IMR-90 (cell line): ENCODE measurements at regions not wholly inside any gene's neighbourhood (a gene's known extent, or its start where the extent isn't known, plus 50 kb on each side); places are given as distances from the start of the nearest gene placed in this dataset.

Experiments
- ATAC-seq: fragments of 200-7000 bp; cut with Tn5 transposase; 2 replicates; pipeline ENCODE4 v1.9.1; 2020; ENCODE audit warnings: low read depth, mild to moderate bottlenecking, moderate library complexity
- BruUV-seq: library from RNA; stranded (reverse); fragments of 400-500 nt; replicated peaks from 2 replicates; lab custom pipeline; 2021; lab: Mats Ljungman, UMichigan
- CTCF ChIA-PET: fragments of 300-600 bp; formaldehyde crosslinking; extraction: SDS; loops from one replicate; lab custom pipeline; 2021; ENCODE audit warnings: antibody characterized with exemption; lab: Yijun Ruan, JAX
- POLR2A ChIA-PET: fragments of 300-600 bp; sonication (Branson Sonifier 250); formaldehyde crosslinking; loops from one replicate; lab custom pipeline; 2022; ENCODE audit warnings: antibody characterized with exemption; ENCODE audit not compliant: unreplicated experiment; lab: Charles Lee
- DNase-seq: peaks from one replicate; pipeline ENCODE4 v3.0.0; 2013
- H2AFZ ChIP-seq: replicated peaks from 2 replicates; pipeline ENCODE3; 2013; ENCODE audit warnings: low read length, mild to moderate bottlenecking; ENCODE audit not compliant: poor library complexity
- H2AK5ac ChIP-seq: 2 replicates; pipeline ENCODE4 v1.6.1; 2013; ENCODE audit warnings: low read depth, low read length, inconsistent platforms
- H2AK9ac ChIP-seq: replicated peaks from 2 replicates; pipeline ENCODE3; 2013; ENCODE audit warnings: mild to moderate bottlenecking, low read depth, low read length, moderate library complexity; ENCODE audit not compliant: poor library complexity
- H2BK120ac ChIP-seq: 2 replicates; pipeline ENCODE4 v1.6.1; 2013; ENCODE audit warnings: low read depth, low read length, inconsistent platforms
- H2BK15ac ChIP-seq: 3 replicates; pipeline ENCODE4 v1.6.1; 2013; ENCODE audit warnings: low read depth, low read length, inconsistent platforms
- H2BK20ac ChIP-seq: 2 replicates; pipeline ENCODE4 v1.6.1; 2013; ENCODE audit warnings: low read depth, mild to moderate bottlenecking, inconsistent platforms, low read length, moderate library complexity
- H2BK5ac ChIP-seq: 2 replicates; pipeline ENCODE4 v1.6.1; 2013; ENCODE audit warnings: mild to moderate bottlenecking, low read depth, low read length, inconsistent platforms; ENCODE audit not compliant: poor library complexity, severe bottlenecking
- H3K14ac ChIP-seq: replicated peaks from 2 replicates; pipeline ENCODE4 v1.6.1; 2013; ENCODE audit warnings: low read depth, low read length, inconsistent platforms
- H3K18ac ChIP-seq: 2 replicates; pipeline ENCODE4 v1.6.1; 2013; ENCODE audit warnings: low read depth, low read length, control low read depth
- H3K23ac ChIP-seq: 2 replicates; pipeline ENCODE4 v1.6.1; 2013; ENCODE audit warnings: low read depth, low read length, inconsistent platforms
- H3K27ac ChIP-seq: 2 replicates; pipeline ENCODE4 v1.5.1; 2013; ENCODE audit warnings: mild to moderate bottlenecking, control low read depth, low read length; ENCODE audit not compliant: insufficient read depth
- H3K27me3 ChIP-seq: 2 replicates; pipeline ENCODE4 v1.6.1; 2013; ENCODE audit warnings: low read length; ENCODE audit not compliant: control insufficient read depth, insufficient read depth
- H3K36me3 ChIP-seq: 2 replicates; pipeline ENCODE4 v1.6.1; 2013; ENCODE audit warnings: low read length, mixed read lengths; ENCODE audit not compliant: control insufficient read depth, insufficient read depth
- H3K4ac ChIP-seq: 2 replicates; pipeline ENCODE4 v1.6.1; 2013; ENCODE audit warnings: low read depth, low read length, inconsistent platforms
- H3K4me1 ChIP-seq: 2 replicates; pipeline ENCODE4 v1.6.1; 2013; ENCODE audit warnings: low read length, mixed read lengths; ENCODE audit not compliant: control insufficient read depth, insufficient read depth
- H3K4me2 ChIP-seq: 2 replicates; pipeline ENCODE4 v1.6.1; 2013; ENCODE audit warnings: low read depth, mild to moderate bottlenecking, control low read depth, low read length, moderate library complexity
- H3K4me3 ChIP-seq: 2 replicates; pipeline ENCODE4 v1.5.1; 2013; ENCODE audit warnings: low read depth, mild to moderate bottlenecking, control low read depth, low read length, moderate library complexity; ENCODE audit not compliant: insufficient read depth
- H3K56ac ChIP-seq: 2 replicates; pipeline ENCODE4 v1.6.1; 2013; ENCODE audit warnings: low read length, inconsistent platforms; ENCODE audit not compliant: insufficient read depth; ENCODE audit errors: extremely low read depth
- H3K79me1 ChIP-seq, 2 experiments: 2 replicates each; pipeline ENCODE4 v1.6.1; 2013; ENCODE audit warnings: low read length in 2 of 2, inconsistent platforms in 1 of 2, low read depth in 1 of 2
- H3K9ac ChIP-seq: 2 replicates; pipeline ENCODE4 v1.6.1; 2013; ENCODE audit warnings: low read depth, low read length, control low read depth
- H3K9me1 ChIP-seq: 2 replicates; pipeline ENCODE4 v1.6.1; 2013; ENCODE audit warnings: low read length, inconsistent platforms; ENCODE audit not compliant: insufficient read depth
- H3K9me3 ChIP-seq: 2 replicates; pipeline ENCODE4 v1.6.1; 2013; ENCODE audit warnings: low read length; ENCODE audit not compliant: control insufficient read depth, insufficient read depth
- H4K20me1 ChIP-seq: 2 replicates; pipeline ENCODE4 v1.6.1; 2013; ENCODE audit warnings: low read length, inconsistent platforms; ENCODE audit not compliant: insufficient read depth
- H4K5ac ChIP-seq: 2 replicates; pipeline ENCODE4 v1.6.1; 2013; ENCODE audit warnings: mild to moderate bottlenecking, low read depth, low read length, control low read depth
- H4K8ac ChIP-seq, 2 experiments: 2 replicates each; pipeline ENCODE4 v1.6.1; 2013; ENCODE audit warnings: low read depth in 2 of 2, low read length in 2 of 2, control low read depth in 1 of 2, inconsistent platforms in 1 of 2
- H4K91ac ChIP-seq: 2 replicates; pipeline ENCODE4 v1.6.1; 2013; ENCODE audit warnings: low read depth, low read length, inconsistent platforms; ENCODE audit not compliant: insufficient read depth
- CEBPB ChIP-seq: IDR thresholded peaks from 2 replicates; pipeline ENCODE4 v1.6.1; 2012; ENCODE audit warnings: low read depth, low read length, improper control_type of control experiment
- FOS ChIP-seq: fragments of 150-350 bp; IDR thresholded peaks from 2 replicates; pipeline ENCODE4 v1.6.1; 2016; ENCODE audit warnings: low read depth, low read length
- POLR2A ChIP-seq: IDR thresholded peaks from 2 replicates; pipeline ENCODE4 v1.6.1; 2012; ENCODE audit warnings: mild to moderate bottlenecking, low read depth, low read length
- RFX5 ChIP-seq: IDR thresholded peaks from 2 replicates; pipeline ENCODE4 v1.8.0; 2012; ENCODE audit warnings: low read depth, mild to moderate bottlenecking, low read length, moderate library complexity
- SMC3 ChIP-seq: fragments of 150-350 bp; IDR thresholded peaks from 2 replicates; pipeline ENCODE4 v1.6.1; 2016; ENCODE audit warnings: low read depth, mild to moderate bottlenecking, antibody characterized with exemption, low read length, moderate library complexity
- WGBS, 2 experiments: methylation state at CpG; one replicate each; pipeline versions ENCODE4 v1.1.5 to v1.1.7; 2013; ENCODE audit warnings: missing lambda C conversion rate in 2 of 2; ENCODE audit not compliant: insufficient read length in 1 of 2; ENCODE audit errors: extremely low coverage in 2 of 2; 5-methylcytosine and 5-hydroxymethylcytosine counted together
- dilution Hi-C: fragments of 300-500 bp; cut with HindIII; formaldehyde crosslinking; loops from one replicate; pipeline ENCODE4 v1.14.3; 2018; ENCODE audit warnings: low sequenced_read_pairs; ENCODE audit not compliant: unreplicated experiment
- in situ Hi-C: fragments of 300-500 bp; cut with MboI; formaldehyde crosslinking; loops from 3 replicates; pipeline ENCODE4 v1.14.3; 2019; ENCODE audit warnings: low sequenced_read_pairs, inconsistent platforms, mixed read lengths
- intact Hi-C: fragments of 100-400 bp; cut with micrococcal nuclease; formaldehyde crosslinking; loops from 2 replicates; pipeline ENCODE4 v1.10.0; 2022
- TF ChIP-seq, protein P1 (sequence below): fragments of 150-350 bp; IDR thresholded peaks from 2 replicates; pipeline ENCODE4 v1.6.1; 2016; ENCODE audit warnings: low read depth, mild to moderate bottlenecking, low read length, moderate library complexity, borderline replicate concordance

DNA sequence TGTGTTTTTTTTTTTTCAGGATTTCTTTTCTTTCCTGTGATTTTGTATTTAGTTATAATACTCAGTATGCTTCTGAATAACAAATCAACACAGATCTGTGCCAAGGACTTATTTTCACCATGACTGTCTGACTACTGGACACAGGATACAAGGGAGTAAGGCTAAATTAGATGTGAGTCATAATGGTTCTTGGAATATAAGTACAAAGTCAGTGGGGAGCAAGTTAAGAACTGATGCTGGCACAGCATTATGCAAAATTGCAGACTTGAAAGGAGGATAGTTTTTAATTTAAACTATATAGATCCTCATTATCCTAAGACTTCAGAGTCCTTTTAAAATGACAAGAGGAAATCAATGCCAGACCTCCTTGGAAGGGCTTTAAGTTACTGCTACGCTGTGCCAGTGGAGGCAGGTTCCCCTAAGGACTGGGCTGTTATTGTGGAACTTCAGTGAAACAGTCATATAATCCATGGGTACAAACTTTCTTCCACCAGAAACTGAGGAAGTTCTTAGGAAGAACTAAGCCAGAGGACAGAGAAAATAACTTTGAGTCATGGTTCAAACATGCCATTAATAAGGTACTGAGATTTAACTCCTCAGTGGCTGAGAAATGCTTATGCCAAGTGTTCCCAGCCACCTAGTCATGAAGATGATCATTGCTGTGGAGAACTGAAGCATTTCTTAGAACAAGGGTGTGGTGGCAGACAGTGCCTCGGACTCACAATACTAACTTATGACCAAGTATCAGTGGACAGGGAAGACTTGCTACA, 531.2 kb downstream of the HTR7 start:
- Histone ChIP-seq H3K9me3 (no peaks in the 10 kb centered on the region), H3K27me3 (no peaks in the 10 kb centered on the region), H3K18ac (peak overlapping the region; percentile 55; the same call in 1 of the 2 replicates), H2AK5ac (no peak overlapping the region), H3K4me2 (0 out of 2 replicates have a peak overlapping the region, but pooled peaks have one; percentile 55), H3K9me1 (0 out of 2 replicates have a peak, but pooled peaks cover 2% of the 10 kb centered on the region), H3K27ac (no peak overlapping the region), H3K36me3 (no peaks in the 10 kb centered on the region), H4K20me1 (no peaks in the 10 kb centered on the region), H3K23ac (no peak overlapping the region), H4K5ac (no peak overlapping the region), H3K14ac (0 out of 2 replicates have a peak overlapping the region, but pooled peaks have one; percentile 68), H2AK9ac (peak overlapping the region; percentile 39), H2BK120ac (no peak overlapping the region), H2AFZ (no peak overlapping the region), H2BK5ac (no peak overlapping the region), H4K91ac (no peak overlapping the region), H3K4me1 (no peaks in the 10 kb centered on the region), H4K8ac (no peak overlapping the region), H3K79me1 (no peaks in the 10 kb centered on the region; a peak in 1 of 4 replicates), H3K56ac (no peak overlapping the region), H3K4ac (peak overlapping the region; percentile 46; the same call in 1 of the 2 replicates), H3K4me3 (no peak overlapping the region), H3K9ac (no peak overlapping the region), H2BK15ac (peak overlapping the region; percentile 21; the same call in 1 of the 3 replicates), H2BK20ac (no peak overlapping the region; the same call in 1 of the 2 replicates)
- TF ChIP-seq RFX5: no peak
- TF ChIP-seq, protein P1, sequence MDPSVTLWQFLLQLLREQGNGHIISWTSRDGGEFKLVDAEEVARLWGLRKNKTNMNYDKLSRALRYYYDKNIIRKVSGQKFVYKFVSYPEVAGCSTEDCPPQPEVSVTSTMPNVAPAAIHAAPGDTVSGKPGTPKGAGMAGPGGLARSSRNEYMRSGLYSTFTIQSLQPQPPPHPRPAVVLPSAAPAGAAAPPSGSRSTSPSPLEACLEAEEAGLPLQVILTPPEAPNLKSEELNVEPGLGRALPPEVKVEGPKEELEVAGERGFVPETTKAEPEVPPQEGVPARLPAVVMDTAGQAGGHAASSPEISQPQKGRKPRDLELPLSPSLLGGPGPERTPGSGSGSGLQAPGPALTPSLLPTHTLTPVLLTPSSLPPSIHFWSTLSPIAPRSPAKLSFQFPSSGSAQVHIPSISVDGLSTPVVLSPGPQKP: no peak
- no peak for TF ChIP-seq CEBPB
- TF ChIP-seq FOS: no peak
- no peak for TF ChIP-seq POLR2A
- TF ChIP-seq SMC3: no peak
- dilution Hi-C loops (no loop called here), in situ Hi-C loops (no loop called here), intact Hi-C loops (no loop called here)
- BruUV-seq: no TSS peak
- ATAC-seq: peak; percentile 88
- POLR2A ChIA-PET: no interaction called here
- DNase-seq: peak; percentile 50
- no CpG with 5 or more reads among the region's 2 CpGs for WGBS, 2 experiments
- CTCF ChIA-PET: no interaction called here
